ENCODE measurements at regions not wholly inside any gene's neighbourhood (a gene's known extent, or its start where the extent isn't known, plus 50 kb on each side); places are given as distances from the start of the nearest gene placed in this dataset.

GRCh38 chr7:120053390-120053961 lies 219.5 kb upstream of the KCND2 start:
- H3K9me3 ChIP-seq (ENCODE audit: control insufficient read depth in 4 of 4, low read length in 3 of 4), result no peaks in the 10 kb centered on the region
- no peak overlapping the region for H3K4me3 ChIP-seq (ENCODE audit: low read depth in 1 of 3, low read length in 3 of 3)
- no peaks in the 10 kb centered on the region for H3K4me1 ChIP-seq (ENCODE audit: control insufficient read depth in 4 of 4, insufficient read depth in 4 of 4, low read length in 3 of 4)
- H3K27ac ChIP-seq (ENCODE audit: low read depth in 1 of 2, low read length in 2 of 2), result no peak overlapping the region
- H3K36me3 ChIP-seq (ENCODE audit: control insufficient read depth in 4 of 4, insufficient read depth in 3 of 4, low read depth in 1 of 4, low read length in 3 of 4), result no peaks in the 10 kb centered on the region
- 54% methylated on average over 5 of the region's 5 CpGs for WGBS
- DNase-seq (ENCODE audit: low spot score), result no peak
- TF ChIP-seq SP1 (IDR thresholded peaks at IDR 0.05) (no peak), HNF4A (conservative IDR thresholded peaks at IDR 0.05) (no peak), RAD21 (IDR thresholded peaks at IDR 0.05) (no peak), ATF3 (IDR thresholded peaks at IDR 0.05) (no peak), TAF1 (conservative IDR thresholded peaks at IDR 0.05) (no peak), ZBTB33 (IDR thresholded peaks at IDR 0.05) (no peak), MAX (IDR thresholded peaks at IDR 0.05) (no peak), YY1 (IDR thresholded peaks at IDR 0.05) (no peak), EGR1 (IDR thresholded peaks at IDR 0.05; ENCODE audit: low read depth in 2 of 2) (no peak), GABPA (IDR thresholded peaks at IDR 0.05 in 1 of 2, conservative IDR thresholded peaks at IDR 0.05 in 1 of 2) (no peak), RXRA (IDR thresholded peaks at IDR 0.05) (no peak), NR2F2 (IDR thresholded peaks at IDR 0.05) (no peak), CTCF (IDR thresholded peaks at IDR 0.05; ENCODE audit: low read depth, low read length, missing input control) (no peak), FOXA1 (IDR thresholded peaks at IDR 0.05) (no peak), FOXA2 (IDR thresholded peaks at IDR 0.05) (no peak), REST (IDR thresholded peaks at IDR 0.05) (no peak), JUND (IDR thresholded peaks at IDR 0.05) (no peak), HNF4G (IDR thresholded peaks at IDR 0.05) (no peak)
- no peak overlapping the region for H3K9ac ChIP-seq (ENCODE audit: low read depth in 1 of 2, low read length in 2 of 2)
- no peaks in the 10 kb centered on the region for H3K27me3 ChIP-seq (ENCODE audit: control insufficient read depth in 4 of 4, insufficient read depth in 4 of 4, low read length in 3 of 4)

All from liver (tissue), 8 donors.